WERI-Rb-1 (cell line): ENCODE measurements at regions not wholly inside any gene's neighbourhood (a gene's known extent, or its start where the extent isn't known, plus 50 kb on each side); places are given as distances from the start of the nearest gene placed in this dataset.
A peak's percentile ranks its signal among the peaks of the same experiment; 100 is the strongest.

ENCODE experiments used
- DNase-seq: peaks from one replicate; pipeline ENCODE4 v3.0.0-alpha.2; 2020
- H3K27ac ChIP-seq: fragments of 250-450 bp; sonication (Bioruptor Pico); 2 replicates; pipeline ENCODE4 v1.5.1; 2020; ENCODE audit warnings: mild to moderate bottlenecking, moderate library complexity
- H3K27me3 ChIP-seq: fragments of 250-450 bp; sonication (Bioruptor Pico); 2 replicates; pipeline ENCODE4 v1.5.1; 2021; ENCODE audit warnings: mild to moderate bottlenecking, low read depth, moderate library complexity; ENCODE audit not compliant: insufficient read depth, severe bottlenecking
- H3K36me3 ChIP-seq: fragments of 250-450 bp; sonication (Bioruptor Pico); 2 replicates; pipeline ENCODE4 v1.5.1; 2020; ENCODE audit warnings: mild to moderate bottlenecking, moderate library complexity
- H3K4me3 ChIP-seq: 2 replicates; pipeline ENCODE4 v1.5.1; 2011; ENCODE audit warnings: low read depth, mild to moderate bottlenecking, control low read depth, low read length
- H3K9me3 ChIP-seq: fragments of 250-450 bp; sonication (Bioruptor Pico); 2 replicates; pipeline ENCODE4 v1.5.1; 2021; ENCODE audit warnings: mild to moderate bottlenecking, moderate library complexity; ENCODE audit not compliant: severe bottlenecking
- CTCF ChIP-seq: IDR thresholded peaks from 2 replicates; pipeline ENCODE4 v1.5.1; 2011; ENCODE audit warnings: low read depth, mild to moderate bottlenecking, control low read depth, inconsistent platforms, low read length

GRCh38 chr1:193774536-193775323 lies 588.3 kb upstream of the B3GALT2 start:
- H3K36me3 ChIP-seq = no peaks in the 10 kb centered on the region
- no peak overlapping the region for H3K4me3 ChIP-seq
- DNase-seq = no peak
- H3K27ac ChIP-seq = no peak overlapping the region
- no peak for TF ChIP-seq CTCF
- H3K9me3 ChIP-seq = peaks cover 10% of the 10 kb centered on the region
- H3K27me3 ChIP-seq = no peaks in the 10 kb centered on the region

- Histone ChIP-seq H3K27ac (no peak overlapping the region), H3K27me3 (no peaks in the 10 kb centered on the region), H3K9me3 (peaks cover 10% of the 10 kb centered on the region), H3K36me3 (no peaks in the 10 kb centered on the region), H3K4me3 (no peak overlapping the region)
- DNase-seq = no peak
- no peak for TF ChIP-seq CTCF
Observed at GRCh38 chr1:193771596-193771995, 585.2 kb upstream of the B3GALT2 start.

- DNase-seq = no peak
- H3K27me3 ChIP-seq = no peaks in the 10 kb centered on the region
- no peak for TF ChIP-seq CTCF
- no peaks in the 10 kb centered on the region for H3K36me3 ChIP-seq
- peak overlapping the region; percentile 21 for H3K27ac ChIP-seq
- no peak overlapping the region for H3K4me3 ChIP-seq
- no peaks in the 10 kb centered on the region for H3K9me3 ChIP-seq
Observed at GRCh38 chr1:193769651-193770050, 583.2 kb upstream of the B3GALT2 start.

GRCh38 chr1:193767886-193768285 lies 581.5 kb upstream of the B3GALT2 start:
- no peak overlapping the region for H3K4me3 ChIP-seq
- DNase-seq = peak; percentile 59

GRCh38 chr1:193766329-193766728 lies 579.9 kb upstream of the B3GALT2 start:
- H3K4me3 ChIP-seq = no peak overlapping the region
- H3K27me3 ChIP-seq = no peaks in the 10 kb centered on the region
- DNase-seq = no peak
- no peak for TF ChIP-seq CTCF
- no peaks in the 10 kb centered on the region for H3K9me3 ChIP-seq
- H3K36me3 ChIP-seq = no peaks in the 10 kb centered on the region
- H3K27ac ChIP-seq = no peak overlapping the region

More at GRCh38 chr1:193767886-193768285, 581.5 kb upstream of the B3GALT2 start:
- no peaks in the 10 kb centered on the region for H3K36me3 ChIP-seq
- no peak for TF ChIP-seq CTCF
- H3K27ac ChIP-seq = no peak overlapping the region
- no peaks in the 10 kb centered on the region for H3K9me3 ChIP-seq
- H3K27me3 ChIP-seq = no peaks in the 10 kb centered on the region

- Histone ChIP-seq H3K27me3 (no peaks in the 10 kb centered on the region), H3K27ac (no peak overlapping the region), H3K9me3 (no peaks in the 10 kb centered on the region), H3K36me3 (no peaks in the 10 kb centered on the region), H3K4me3 (no peak overlapping the region)
- no peak for TF ChIP-seq CTCF
- DNase-seq = no peak
Observed at GRCh38 chr1:193763266-193763665, 576.9 kb upstream of the B3GALT2 start.
